K562 (cell line): ENCODE measurements at regions not wholly inside any gene's neighbourhood (a gene's known extent, or its start where the extent isn't known, plus 50 kb on each side); places are given as distances from the start of the nearest gene placed in this dataset.
A peak's percentile ranks its signal among the peaks of the same experiment; 100 is the strongest.

ENCODE experiments used
- E2F1 ChIP-seq: sonication (generic); formaldehyde crosslinking; IDR thresholded peaks from 2 replicates; pipeline ENCODE4 v1.8.1; 2023; ENCODE audit warnings: mild to moderate bottlenecking, missing genetic modification reagents, moderate library complexity
- ETS2 ChIP-seq: IDR thresholded peaks from 2 replicates; pipeline ENCODE4 v1.6.1; 2016; ENCODE audit warnings: borderline replicate concordance, missing genetic modification characterization, mild to moderate bottlenecking, moderate library complexity, missing compliant biosample characterization; ENCODE audit not compliant: poor library complexity, severe bottlenecking
- GABPA ChIP-seq: fragments of 200-800 bp; sonication (Bioruptor generic); conservative IDR thresholded peaks from 2 replicates; pipeline ENCODE4 v1.6.1; 2016; ENCODE audit warnings: low read depth, missing genetic modification characterization, missing compliant biosample characterization
- HDAC6 ChIP-seq: IDR thresholded peaks from 2 replicates; pipeline ENCODE4 v1.6.1; 2012; ENCODE audit warnings: low read depth, mild to moderate bottlenecking, control low read depth, inconsistent platforms, low read length, moderate library complexity
- MYNN ChIP-seq, 2 experiments: sonication (generic); formaldehyde crosslinking in 1 of 2; IDR thresholded peaks; 2 replicates each; pipeline versions ENCODE4 v1.5.0 to v1.6.1; 2016 to 2020; ENCODE audit warnings: antibody characterized with exemption in 1 of 2, missing genetic modification reagents in 1 of 2
- PURB ChIP-seq: sonication (generic); formaldehyde crosslinking; IDR thresholded peaks from 2 replicates; pipeline ENCODE4 v1.9.0; 2021; ENCODE audit warnings: low read depth, mild to moderate bottlenecking, missing genetic modification reagents
- RCOR1 ChIP-seq, 2 experiments: IDR thresholded peaks; 2 replicates each; pipeline ENCODE4 v1.6.1; 2012; ENCODE audit warnings: low read depth in 2 of 2, low read length in 2 of 2, borderline replicate concordance in 1 of 2, improper control_type of control experiment in 1 of 2
- RNF2 ChIP-seq: sonication (generic); IDR thresholded peaks from 2 replicates; pipeline ENCODE4 v1.6.1; 2016
- SNRNP70 ChIP-seq: fragments of 200-400 bp; formaldehyde crosslinking; optimal IDR thresholded peaks from 2 replicates; pipeline ENCODE3; 2017; ENCODE audit warnings: low read depth, low read length
- THRAP3 ChIP-seq: fragments of 450-650 bp; IDR thresholded peaks from 2 replicates; pipeline ENCODE4 v1.6.1; 2016; ENCODE audit warnings: mild to moderate bottlenecking, inconsistent platforms, borderline replicate concordance
- TRIM24 ChIP-seq, 2 experiments: fragments of 450-650 bp; IDR thresholded peaks; 2 replicates each; pipeline ENCODE4 v1.6.1; 2016
- ZBTB17 ChIP-seq: fragments of 450-650 bp; formaldehyde crosslinking; IDR thresholded peaks from 2 replicates; pipeline ENCODE4 v1.4.0; 2020; ENCODE audit warnings: mild to moderate bottlenecking
- ZNF407 ChIP-seq: fragments of 450-650 bp; IDR thresholded peaks from 2 replicates; pipeline ENCODE4 v1.6.1; 2016; ENCODE audit warnings: low read depth
- TF ChIP-seq, protein P1 (sequence below): fragments of 450-650 bp; formaldehyde crosslinking; IDR thresholded peaks from 2 replicates; pipeline ENCODE4 v1.4.0; 2020; ENCODE audit warnings: mild to moderate bottlenecking, mixed read lengths
- TF ChIP-seq, protein P2 (sequence below): sonication (generic); formaldehyde crosslinking; IDR thresholded peaks from 2 replicates; pipeline ENCODE4 v1.8.0; 2022; ENCODE audit warnings: missing genetic modification reagents, mild to moderate bottlenecking, moderate library complexity, borderline replicate concordance

GRCh38 chr21:24272521-24272938 lies 1334.8 kb downstream of the MRPL39 start (continued):
- TF ChIP-seq TRIM24 (IDR thresholded peaks at IDR 0.05), result peak; percentile 90 to 95
- TF ChIP-seq, protein P1, sequence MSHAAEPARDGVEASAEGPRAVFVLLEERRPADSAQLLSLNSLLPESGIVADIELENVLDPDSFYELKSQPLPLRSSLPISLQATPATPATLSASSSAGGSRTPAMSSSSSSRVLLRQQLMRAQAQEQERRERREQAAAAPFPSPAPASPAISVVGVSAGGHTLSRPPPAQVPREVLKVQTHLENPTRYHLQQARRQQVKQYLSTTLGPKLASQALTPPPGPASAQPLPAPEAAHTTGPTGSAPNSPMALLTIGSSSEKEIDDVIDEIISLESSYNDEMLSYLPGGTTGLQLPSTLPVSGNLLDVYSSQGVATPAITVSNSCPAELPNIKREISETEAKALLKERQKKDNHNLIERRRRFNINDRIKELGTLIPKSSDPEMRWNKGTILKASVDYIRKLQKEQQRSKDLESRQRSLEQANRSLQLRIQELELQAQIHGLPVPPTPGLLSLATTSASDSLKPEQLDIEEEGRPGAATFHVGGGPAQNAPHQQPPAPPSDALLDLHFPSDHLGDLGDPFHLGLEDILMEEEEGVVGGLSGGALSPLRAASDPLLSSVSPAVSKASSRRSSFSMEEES (CRISPR knock-in tag), result peak; percentile 19; the same call in 1 of the 2 replicates
- no peak for TF ChIP-seq THRAP3
- no peak for TF ChIP-seq PURB
- no peak for TF ChIP-seq SNRNP70
- peak; percentile 97 for TF ChIP-seq ZBTB17 (CRISPR knock-in tag)
- TF ChIP-seq GABPA (tag), result no peak
- TF ChIP-seq, protein P2, sequence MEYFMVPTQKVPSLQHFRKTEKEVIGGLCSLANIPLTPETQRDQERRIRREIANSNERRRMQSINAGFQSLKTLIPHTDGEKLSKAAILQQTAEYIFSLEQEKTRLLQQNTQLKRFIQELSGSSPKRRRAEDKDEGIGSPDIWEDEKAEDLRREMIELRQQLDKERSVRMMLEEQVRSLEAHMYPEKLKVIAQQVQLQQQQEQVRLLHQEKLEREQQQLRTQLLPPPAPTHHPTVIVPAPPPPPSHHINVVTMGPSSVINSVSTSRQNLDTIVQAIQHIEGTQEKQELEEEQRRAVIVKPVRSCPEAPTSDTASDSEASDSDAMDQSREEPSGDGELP (CRISPR knock-in tag), result no peak
- TF ChIP-seq HDAC6, result no peak
- TF ChIP-seq E2F1 (CRISPR knock-in tag), result no peak
- peak; percentile 66; the same call in 1 of the 2 replicates for TF ChIP-seq MYNN (IDR thresholded peaks at IDR 0.05)
- no peak for TF ChIP-seq MYNN (CRISPR knock-in tag; IDR thresholded peaks at IDR 0.05)
- TF ChIP-seq RCOR1 (IDR thresholded peaks at IDR 0.05; ENCODE audit: borderline replicate concordance in 1 of 2, low read depth in 2 of 2, low read length in 2 of 2), result peak in 1 of 2 experiments; percentile 84; a peak in 1 of 4 replicates
- no peak for TF ChIP-seq ZNF407
- peak; percentile 86 for TF ChIP-seq ETS2 (tag)
- no peak for TF ChIP-seq RNF2
